D721Med (cell line): ENCODE measurements at regions not wholly inside any gene's neighbourhood (a gene's known extent, or its start where the extent isn't known, plus 50 kb on each side); places are given as distances from the start of the nearest gene placed in this dataset.
"Not testable (repeated sequence)": the region's sequence is repeated elsewhere in the genome, so short reads cannot be mapped to it uniquely, and the experiment has no call there.

Source experiments
- DNase-seq: peaks from one replicate; pipeline ENCODE4 v3.0.0; 2011; ENCODE audit warnings: low spot score; ENCODE audit not compliant: insufficient read length
- FAIRE-seq: peaks from 2 replicates; lab custom pipeline; 2011; peaks lifted over from hg19 to GRCh38; lab: Jason Lieb, UNC
- TF ChIP-seq, protein P1 (sequence below): IDR thresholded peaks from 2 replicates; pipeline ENCODE4 v1.5.1; 2012; ENCODE audit warnings: mild to moderate bottlenecking, control low read depth; ENCODE audit not compliant: insufficient read depth; ENCODE audit errors: missing control alignments

GRCh38 chr2:133986081-133986837 is 267.6 kb upstream of the MGAT5 start:
- TF ChIP-seq, protein P1, sequence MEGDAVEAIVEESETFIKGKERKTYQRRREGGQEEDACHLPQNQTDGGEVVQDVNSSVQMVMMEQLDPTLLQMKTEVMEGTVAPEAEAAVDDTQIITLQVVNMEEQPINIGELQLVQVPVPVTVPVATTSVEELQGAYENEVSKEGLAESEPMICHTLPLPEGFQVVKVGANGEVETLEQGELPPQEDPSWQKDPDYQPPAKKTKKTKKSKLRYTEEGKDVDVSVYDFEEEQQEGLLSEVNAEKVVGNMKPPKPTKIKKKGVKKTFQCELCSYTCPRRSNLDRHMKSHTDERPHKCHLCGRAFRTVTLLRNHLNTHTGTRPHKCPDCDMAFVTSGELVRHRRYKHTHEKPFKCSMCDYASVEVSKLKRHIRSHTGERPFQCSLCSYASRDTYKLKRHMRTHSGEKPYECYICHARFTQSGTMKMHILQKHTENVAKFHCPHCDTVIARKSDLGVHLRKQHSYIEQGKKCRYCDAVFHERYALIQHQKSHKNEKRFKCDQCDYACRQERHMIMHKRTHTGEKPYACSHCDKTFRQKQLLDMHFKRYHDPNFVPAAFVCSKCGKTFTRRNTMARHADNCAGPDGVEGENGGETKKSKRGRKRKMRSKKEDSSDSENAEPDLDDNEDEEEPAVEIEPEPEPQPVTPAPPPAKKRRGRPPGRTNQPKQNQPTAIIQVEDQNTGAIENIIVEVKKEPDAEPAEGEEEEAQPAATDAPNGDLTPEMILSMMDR: no peak
- DNase-seq (no peak), FAIRE-seq (no peak)

DNA sequence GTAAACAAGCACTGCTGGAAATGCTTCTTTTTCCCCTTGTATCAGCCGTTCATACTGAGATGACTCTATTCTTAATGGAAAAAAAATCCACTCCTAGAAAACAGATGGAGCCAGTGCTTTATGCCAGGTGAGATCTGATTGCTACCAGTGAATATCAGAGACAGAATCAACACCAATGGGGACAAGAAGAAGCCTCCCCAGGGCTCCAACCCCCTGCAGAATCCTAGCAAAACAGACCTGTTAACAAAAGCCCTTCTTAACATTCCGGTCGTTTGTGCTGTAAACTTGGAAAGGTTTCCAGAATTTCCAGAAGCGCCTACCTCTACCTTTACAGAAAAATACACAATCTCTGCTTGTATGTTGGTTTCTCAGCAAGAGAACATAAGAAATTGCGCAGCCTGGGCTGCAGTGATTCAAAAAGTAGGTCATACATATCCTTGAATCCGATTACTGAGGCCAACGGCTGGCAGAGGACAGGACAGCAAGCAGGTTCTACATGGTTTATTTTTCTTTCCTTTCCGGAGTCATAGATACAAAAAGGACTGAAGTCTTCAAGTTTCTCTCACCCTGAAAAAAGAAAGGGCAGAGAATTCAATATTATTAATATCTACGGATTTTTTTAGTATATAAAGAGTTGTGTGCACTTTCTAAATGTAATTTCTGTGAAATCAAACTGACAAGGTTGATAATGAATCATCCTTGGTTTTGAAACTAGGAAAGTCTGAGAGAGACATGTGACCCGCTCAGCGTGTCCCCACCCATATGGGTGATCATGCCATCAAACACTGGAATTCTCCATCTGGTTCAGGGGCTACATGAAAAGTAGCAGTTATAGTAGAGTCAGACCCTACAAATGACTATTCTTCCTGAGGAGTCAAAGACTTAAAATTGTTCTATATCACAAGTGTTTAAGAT is 266.7 kb upstream of the MGAT5 start:
- TF ChIP-seq, protein P1: no peak
- no peak for FAIRE-seq
- no peak for DNase-seq

- TF ChIP-seq, protein P1: no peak
- no peak for FAIRE-seq
- no peak for DNase-seq
These were observed 265.5 kb upstream of the MGAT5 start for GRCh38 chr2:133988316-133988891.

- no peak for DNase-seq
- TF ChIP-seq, protein P1: no peak
- FAIRE-seq: no peak
These were observed 262.2 kb upstream of the MGAT5 start for GRCh38 chr2:133991606-133992168.

DNA sequence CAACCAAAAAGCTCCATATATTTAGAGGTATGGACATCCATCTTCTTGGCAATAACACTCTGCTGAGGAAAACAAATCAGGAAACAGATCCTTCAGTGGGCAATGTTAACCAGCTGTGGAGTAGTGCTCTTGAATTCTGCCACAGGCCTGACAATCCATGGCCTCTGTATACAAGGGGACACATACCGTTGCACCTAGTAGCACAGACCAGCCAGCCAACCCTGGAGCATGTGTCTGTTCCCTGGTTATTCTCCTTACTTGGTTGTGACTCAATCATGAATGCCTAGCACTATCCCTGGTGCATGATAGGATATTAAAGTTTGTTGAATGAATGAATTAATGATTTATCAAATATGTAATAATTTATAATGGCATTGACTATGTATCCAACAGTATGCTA is 261.4 kb upstream of the MGAT5 start:
- DNase-seq (no peak), FAIRE-seq (no peak)
- TF ChIP-seq, protein P1: no peak

GRCh38 chr2:133993160-133993559 is 260.7 kb upstream of the MGAT5 start:
- DNase-seq: no peak
- no peak for FAIRE-seq
- TF ChIP-seq, protein P1: no peak

GRCh38 chr2:133998726-133999125 is 255.1 kb upstream of the MGAT5 start:
- FAIRE-seq, DNase-seq: not testable (repeated sequence)
